Mesothelial cell of epicardium (in vitro differentiated cells): ENCODE measurements at regions not wholly inside any gene's neighbourhood (a gene's known extent, or its start where the extent isn't known, plus 50 kb on each side); places are given as distances from the start of the nearest gene placed in this dataset.
A peak's percentile ranks its signal among the peaks of the same experiment; 100 is the strongest.

Source experiments
- DNase-seq, 2 experiments: peaks; one replicate each; pipeline ENCODE4 v3.0.0; 2021; ENCODE audit warnings: low spot score in 2 of 2; ENCODE audit not compliant: unreplicated experiment in 2 of 2
- H3K27ac Mint-ChIP-seq: 2 replicates; pipeline ENCODE4 v1.8.0; 2021; ENCODE audit warnings: mixed read lengths
- H3K27me3 Mint-ChIP-seq: 2 replicates; pipeline ENCODE4 v1.8.0; 2021; ENCODE audit warnings: low read depth, mixed read lengths
- H3K36me3 Mint-ChIP-seq: 2 replicates; pipeline ENCODE4 v1.8.0; 2021; ENCODE audit warnings: mixed read lengths
- H3K4me1 Mint-ChIP-seq: 2 replicates; pipeline ENCODE4 v1.8.0; 2021; ENCODE audit warnings: mixed read lengths
- H3K4me3 Mint-ChIP-seq: 2 replicates; pipeline ENCODE4 v1.8.0; 2021; ENCODE audit warnings: mild to moderate bottlenecking, moderate library complexity, mixed read lengths
- H3K9me3 Mint-ChIP-seq: 2 replicates; pipeline ENCODE4 v1.8.0; 2021; ENCODE audit warnings: mixed read lengths
- TF ChIP-seq, protein P1 (sequence below): fragments of 200-600 bp; sonication (generic); IDR thresholded peaks from one replicate; pipeline ENCODE4 v1.5.0; 2021; ENCODE audit warnings: antibody characterized with exemption; ENCODE audit not compliant: unreplicated experiment

- no peak for DNase-seq
- TF ChIP-seq, protein P1, sequence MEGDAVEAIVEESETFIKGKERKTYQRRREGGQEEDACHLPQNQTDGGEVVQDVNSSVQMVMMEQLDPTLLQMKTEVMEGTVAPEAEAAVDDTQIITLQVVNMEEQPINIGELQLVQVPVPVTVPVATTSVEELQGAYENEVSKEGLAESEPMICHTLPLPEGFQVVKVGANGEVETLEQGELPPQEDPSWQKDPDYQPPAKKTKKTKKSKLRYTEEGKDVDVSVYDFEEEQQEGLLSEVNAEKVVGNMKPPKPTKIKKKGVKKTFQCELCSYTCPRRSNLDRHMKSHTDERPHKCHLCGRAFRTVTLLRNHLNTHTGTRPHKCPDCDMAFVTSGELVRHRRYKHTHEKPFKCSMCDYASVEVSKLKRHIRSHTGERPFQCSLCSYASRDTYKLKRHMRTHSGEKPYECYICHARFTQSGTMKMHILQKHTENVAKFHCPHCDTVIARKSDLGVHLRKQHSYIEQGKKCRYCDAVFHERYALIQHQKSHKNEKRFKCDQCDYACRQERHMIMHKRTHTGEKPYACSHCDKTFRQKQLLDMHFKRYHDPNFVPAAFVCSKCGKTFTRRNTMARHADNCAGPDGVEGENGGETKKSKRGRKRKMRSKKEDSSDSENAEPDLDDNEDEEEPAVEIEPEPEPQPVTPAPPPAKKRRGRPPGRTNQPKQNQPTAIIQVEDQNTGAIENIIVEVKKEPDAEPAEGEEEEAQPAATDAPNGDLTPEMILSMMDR: no peak
- peaks cover 28% of the 10 kb centered on the region for H3K4me1 Mint-ChIP-seq
- H3K9me3 Mint-ChIP-seq: no peaks in the 10 kb centered on the region
- H3K36me3 Mint-ChIP-seq: no peaks in the 10 kb centered on the region
- no peak overlapping the region for H3K4me3 Mint-ChIP-seq
- peaks cover 7% of the 10 kb centered on the region for H3K27me3 Mint-ChIP-seq
- peak overlapping the region; percentile 8 for H3K27ac Mint-ChIP-seq
Measured at GRCh38 chr14:22024137-22024536, 350.5 kb upstream of the OR4E1 start.

DNA sequence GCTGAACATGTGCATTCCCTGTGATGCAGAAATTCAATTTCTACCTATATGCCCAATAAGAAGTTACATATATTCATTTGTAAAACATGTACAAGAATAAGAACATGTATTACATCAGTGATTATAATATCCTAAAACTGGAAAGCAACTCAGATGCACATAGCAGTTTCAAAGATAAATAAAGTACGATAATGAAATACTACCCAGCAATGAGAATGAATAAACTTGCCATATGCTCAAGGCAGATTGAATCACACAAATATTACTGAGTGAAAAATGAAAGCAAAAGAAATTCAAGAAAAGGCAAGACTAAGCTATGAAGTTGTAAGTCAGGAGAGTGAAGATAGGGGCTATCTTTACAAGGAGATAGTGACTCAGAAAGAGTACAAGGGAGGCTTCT is 345.3 kb upstream of the OR4E1 start:
- Mint-ChIP-seq H3K27me3 (no peaks in the 10 kb centered on the region), H3K4me3 (no peak overlapping the region), H3K4me1 (peaks cover 18% of the 10 kb centered on the region), H3K9me3 (no peaks in the 10 kb centered on the region), H3K27ac (no peak overlapping the region), H3K36me3 (no peaks in the 10 kb centered on the region)
- no peak for DNase-seq
- TF ChIP-seq, protein P1: no peak

DNA sequence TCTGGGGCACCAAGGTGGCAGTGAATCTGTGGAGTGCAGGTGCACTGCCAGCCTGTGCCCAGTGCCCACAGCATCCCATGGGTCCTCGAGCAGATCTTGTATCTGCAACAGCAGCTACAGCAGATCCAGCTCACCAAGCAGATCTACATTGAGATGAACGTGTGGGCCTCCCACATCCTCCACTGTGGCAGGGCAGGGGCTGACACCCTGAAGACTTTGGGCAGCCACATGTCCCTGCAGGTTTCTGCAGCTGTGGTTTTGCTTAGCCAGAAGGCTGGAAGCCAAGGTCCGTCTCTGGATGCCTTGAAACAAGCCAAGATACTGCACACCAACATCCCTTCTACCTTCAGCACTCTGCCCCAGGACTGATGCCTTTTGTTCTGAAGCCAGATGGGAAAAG is 338.8 kb upstream of the OR4E1 start:
- peaks cover 25% of the 10 kb centered on the region for H3K27me3 Mint-ChIP-seq
- H3K36me3 Mint-ChIP-seq: no peaks in the 10 kb centered on the region
- H3K27ac Mint-ChIP-seq: no peak overlapping the region
- TF ChIP-seq, protein P1: no peak
- H3K4me3 Mint-ChIP-seq: no peak overlapping the region
- H3K9me3 Mint-ChIP-seq: peaks cover 3% of the 10 kb centered on the region
- no peak for DNase-seq
- H3K4me1 Mint-ChIP-seq: no peaks in the 10 kb centered on the region

DNA sequence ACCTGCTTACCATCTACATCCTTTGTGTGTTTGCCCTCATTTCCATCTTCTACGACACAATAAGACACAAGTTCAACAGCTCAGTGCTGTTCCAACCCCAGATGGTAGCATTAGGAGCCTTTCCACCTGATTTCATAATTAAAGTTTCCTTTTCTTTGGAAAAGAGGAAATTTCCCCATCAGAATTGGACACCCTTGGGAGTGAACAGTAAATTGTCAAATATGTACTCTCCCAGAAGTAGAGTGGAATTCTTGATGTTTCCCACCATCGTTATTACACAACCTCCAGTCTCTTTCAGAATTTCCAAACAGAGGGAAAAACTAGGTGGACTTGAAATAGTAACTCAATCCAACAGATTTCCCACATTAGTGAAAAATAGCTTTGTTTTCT is 337.6 kb upstream of the OR4E1 start:
- Mint-ChIP-seq H3K36me3 (no peaks in the 10 kb centered on the region), H3K4me1 (no peaks in the 10 kb centered on the region), H3K27me3 (peaks cover 28% of the 10 kb centered on the region), H3K4me3 (no peak overlapping the region), H3K27ac (no peak overlapping the region), H3K9me3 (peaks cover 8% of the 10 kb centered on the region)
- DNase-seq: no peak
- TF ChIP-seq, protein P1: no peak

GRCh38 chr14:22010545-22011252 is 337.1 kb upstream of the OR4E1 start:
- Mint-ChIP-seq H3K4me3 (no peak overlapping the region), H3K4me1 (no peaks in the 10 kb centered on the region), H3K9me3 (peaks cover 8% of the 10 kb centered on the region), H3K27ac (no peak overlapping the region), H3K36me3 (no peaks in the 10 kb centered on the region), H3K27me3 (peaks cover 28% of the 10 kb centered on the region)
- TF ChIP-seq, protein P1: no peak
- DNase-seq: no peak
